AG10803 (cell line): ENCODE measurements at regions not wholly inside any gene's neighbourhood (a gene's known extent, or its start where the extent isn't known, plus 50 kb on each side); places are given as distances from the start of the nearest gene placed in this dataset.

ENCODE experiments used
- DNase-seq: peaks from one replicate; pipeline ENCODE4 v3.0.0; 2010; ENCODE audit warnings: low read depth
- H3K4me3 ChIP-seq: 2 replicates; pipeline ENCODE4 v1.5.1; 2011; ENCODE audit warnings: mild to moderate bottlenecking, low read length, control low read depth
- TF ChIP-seq, protein P1 (sequence below): conservative IDR thresholded peaks from 2 replicates; pipeline ENCODE4 v1.5.1; 2011; ENCODE audit warnings: mild to moderate bottlenecking, low read length, control low read depth, inconsistent platforms

DNA sequence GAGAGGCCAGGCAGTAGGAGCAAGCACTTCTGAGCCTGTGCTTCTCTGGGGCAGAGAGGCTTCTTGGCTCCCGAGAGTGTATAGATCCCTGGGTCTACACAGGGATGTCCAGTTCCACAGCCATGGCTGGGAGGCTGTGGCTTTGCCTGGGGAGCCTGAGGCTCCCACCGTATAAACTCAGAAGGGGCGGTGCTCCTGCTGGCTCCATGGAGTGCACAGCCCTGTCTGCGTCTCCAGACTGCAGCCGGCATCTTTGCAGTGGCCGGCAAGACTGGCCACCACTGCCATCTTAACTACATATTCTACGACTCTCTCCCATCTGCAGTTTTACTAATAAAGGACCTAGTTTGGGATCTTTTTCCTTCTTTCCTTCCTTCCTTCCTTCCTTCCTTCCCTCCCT, 1253.8 kb downstream of the C4orf33 start:
- TF ChIP-seq, protein P1, sequence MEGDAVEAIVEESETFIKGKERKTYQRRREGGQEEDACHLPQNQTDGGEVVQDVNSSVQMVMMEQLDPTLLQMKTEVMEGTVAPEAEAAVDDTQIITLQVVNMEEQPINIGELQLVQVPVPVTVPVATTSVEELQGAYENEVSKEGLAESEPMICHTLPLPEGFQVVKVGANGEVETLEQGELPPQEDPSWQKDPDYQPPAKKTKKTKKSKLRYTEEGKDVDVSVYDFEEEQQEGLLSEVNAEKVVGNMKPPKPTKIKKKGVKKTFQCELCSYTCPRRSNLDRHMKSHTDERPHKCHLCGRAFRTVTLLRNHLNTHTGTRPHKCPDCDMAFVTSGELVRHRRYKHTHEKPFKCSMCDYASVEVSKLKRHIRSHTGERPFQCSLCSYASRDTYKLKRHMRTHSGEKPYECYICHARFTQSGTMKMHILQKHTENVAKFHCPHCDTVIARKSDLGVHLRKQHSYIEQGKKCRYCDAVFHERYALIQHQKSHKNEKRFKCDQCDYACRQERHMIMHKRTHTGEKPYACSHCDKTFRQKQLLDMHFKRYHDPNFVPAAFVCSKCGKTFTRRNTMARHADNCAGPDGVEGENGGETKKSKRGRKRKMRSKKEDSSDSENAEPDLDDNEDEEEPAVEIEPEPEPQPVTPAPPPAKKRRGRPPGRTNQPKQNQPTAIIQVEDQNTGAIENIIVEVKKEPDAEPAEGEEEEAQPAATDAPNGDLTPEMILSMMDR: no peak
- H3K4me3 ChIP-seq: no peak overlapping the region
- DNase-seq: no peak

DNA sequence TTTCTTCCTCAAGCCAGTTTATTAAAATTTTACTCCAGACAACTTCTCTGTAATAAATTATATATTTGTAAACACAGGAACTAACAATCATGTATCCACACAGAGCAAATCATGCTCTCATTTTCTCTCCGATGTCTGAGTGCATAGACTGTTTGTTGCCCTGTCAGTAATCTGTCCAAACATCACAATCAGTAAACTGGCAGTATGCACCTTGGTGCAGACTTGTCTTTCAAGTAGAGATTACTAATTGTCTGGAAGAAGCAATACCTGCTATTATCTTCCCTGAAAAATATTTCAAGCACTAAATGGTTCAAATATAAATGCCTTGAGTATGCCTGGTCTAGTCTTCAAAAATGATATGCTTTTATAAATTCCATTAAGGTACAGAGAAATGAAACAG, 1260.9 kb downstream of the C4orf33 start:
- no peak for DNase-seq
- H3K4me3 ChIP-seq: no peak overlapping the region
- TF ChIP-seq, protein P1: no peak

DNA sequence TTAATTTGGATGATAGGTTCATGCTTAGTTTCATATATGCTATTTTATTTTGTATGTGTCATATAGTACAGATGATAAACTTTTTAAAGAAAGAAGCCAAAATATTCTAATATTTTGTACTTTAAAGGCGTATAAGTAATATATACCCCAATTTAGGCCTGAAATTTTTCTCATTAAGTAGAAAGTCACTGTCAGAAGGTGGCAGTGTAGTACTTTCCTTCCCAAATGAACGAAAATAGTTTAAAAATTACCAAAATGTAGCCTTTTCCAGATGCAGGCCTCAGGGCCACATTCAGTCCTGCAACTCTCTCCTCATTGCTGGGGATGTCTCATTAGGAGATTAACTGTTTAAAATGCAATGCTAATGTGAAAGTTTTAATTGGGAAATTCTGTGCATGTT, 1263.6 kb downstream of the C4orf33 start:
- TF ChIP-seq, protein P1: peak; percentile 42
- peak; percentile 4 for DNase-seq
- no peak overlapping the region for H3K4me3 ChIP-seq

DNA sequence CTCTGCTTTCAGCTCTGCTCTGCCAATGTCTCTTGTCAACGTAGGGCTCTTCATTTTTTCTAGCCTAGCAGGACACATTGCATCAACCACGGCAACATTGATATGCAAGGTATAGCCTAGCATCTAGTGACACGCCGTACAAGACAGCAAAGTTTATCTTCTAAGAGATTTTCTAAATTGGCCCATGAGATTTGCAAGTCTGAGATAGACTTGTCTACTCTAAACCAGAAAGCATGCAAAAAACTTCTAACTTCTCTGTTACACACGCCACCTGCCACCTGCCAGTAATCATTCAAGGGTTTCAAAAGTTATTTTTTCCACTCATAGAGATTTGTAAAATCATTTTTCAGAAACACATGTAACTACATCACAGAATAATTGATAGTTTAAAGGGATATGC, 1265.7 kb downstream of the C4orf33 start:
- TF ChIP-seq, protein P1: no peak
- no peak overlapping the region for H3K4me3 ChIP-seq
- no peak for DNase-seq

DNA sequence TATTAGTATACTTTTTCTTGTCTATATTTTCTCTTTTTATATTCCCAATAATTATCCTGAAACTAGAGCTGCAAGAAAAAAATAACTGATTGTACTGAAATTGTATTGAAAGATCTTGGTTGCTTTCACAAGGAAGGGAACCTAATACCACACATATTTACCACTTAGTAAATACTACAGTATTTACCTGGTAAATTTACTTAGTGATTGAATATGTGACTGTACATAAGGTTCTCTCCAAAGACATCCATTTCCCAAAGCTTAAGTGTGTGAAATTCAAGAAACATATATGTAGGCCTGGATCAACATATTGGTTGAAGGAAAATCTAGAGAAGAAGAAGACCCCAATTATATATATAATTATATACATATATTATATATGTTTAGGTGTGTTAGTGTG, 1272.7 kb downstream of the C4orf33 start:
- TF ChIP-seq, protein P1: no peak
- H3K4me3 ChIP-seq: no peak overlapping the region
- no peak for DNase-seq

DNA sequence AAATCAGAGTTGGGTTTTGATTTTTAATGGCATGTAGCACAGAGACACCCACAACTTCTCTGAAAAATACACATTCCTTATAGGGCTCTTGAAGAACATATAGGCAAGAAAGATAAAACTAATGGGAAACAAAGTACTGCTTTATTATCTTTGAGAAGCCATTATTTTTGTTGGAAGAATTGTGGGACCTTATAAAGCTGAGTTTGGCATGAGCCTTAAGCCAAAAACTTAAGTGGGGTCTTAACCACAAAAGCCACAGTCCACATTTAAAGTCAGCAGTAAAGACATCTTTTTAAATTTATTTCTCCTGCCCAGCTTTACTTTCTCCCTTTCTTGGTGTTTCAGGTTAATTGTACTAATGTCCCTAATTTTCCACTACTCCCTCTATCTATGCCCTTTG, 1297.3 kb downstream of the C4orf33 start:
- H3K4me3 ChIP-seq: no peak overlapping the region
- TF ChIP-seq, protein P1: no peak
- no peak for DNase-seq

DNA sequence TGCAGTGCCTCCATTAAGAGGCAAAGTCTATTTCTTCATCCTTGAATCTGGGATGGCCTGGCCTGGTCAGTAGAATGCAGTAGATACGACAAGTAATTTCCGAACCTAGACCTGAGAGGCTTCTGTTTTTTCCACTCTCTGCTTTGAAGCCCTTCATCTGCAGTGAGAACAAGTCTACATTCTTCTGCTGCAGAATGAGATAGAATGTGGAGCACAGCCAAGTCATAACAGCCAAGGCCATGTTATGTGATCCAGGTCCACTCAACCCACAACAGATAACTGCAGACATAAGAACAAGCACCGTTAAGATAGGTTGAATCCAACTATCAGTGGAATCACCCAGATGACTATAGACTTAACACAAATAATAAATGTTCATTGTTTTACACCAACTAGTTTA, 1297.7 kb downstream of the C4orf33 start:
- TF ChIP-seq, protein P1: no peak
- H3K4me3 ChIP-seq: no peak overlapping the region
- DNase-seq: peak; percentile 1
